GM06990 (cell line): ENCODE measurements at regions not wholly inside any gene's neighbourhood (a gene's known extent, or its start where the extent isn't known, plus 50 kb on each side); places are given as distances from the start of the nearest gene placed in this dataset.

Source experiments
- DNase-seq: peaks from one replicate; pipeline ENCODE4 v3.0.0-alpha.2; 2011; ENCODE audit not compliant: insufficient read length; ENCODE audit errors: extremely low read depth
- H3K27me3 ChIP-seq: replicated peaks from 2 replicates; pipeline ENCODE4 v1.6.0; 2011; ENCODE audit warnings: low read length; ENCODE audit not compliant: control insufficient read depth, insufficient read depth
- H3K36me3 ChIP-seq: 2 replicates; pipeline ENCODE4 v1.5.1; 2011; ENCODE audit warnings: low read length; ENCODE audit not compliant: control insufficient read depth, insufficient read depth
- H3K4me3 ChIP-seq: replicated peaks from 2 replicates; pipeline ENCODE4 v1.5.1; 2011; ENCODE audit warnings: low read depth, mild to moderate bottlenecking, control low read depth, low read length
- TF ChIP-seq, protein P1 (sequence below): IDR thresholded peaks from 2 replicates; pipeline ENCODE4 v1.5.1; 2011; ENCODE audit warnings: low read length, control low read depth, mild to moderate bottlenecking, inconsistent platforms; ENCODE audit not compliant: insufficient read depth, poor library complexity, severe bottlenecking

DNA sequence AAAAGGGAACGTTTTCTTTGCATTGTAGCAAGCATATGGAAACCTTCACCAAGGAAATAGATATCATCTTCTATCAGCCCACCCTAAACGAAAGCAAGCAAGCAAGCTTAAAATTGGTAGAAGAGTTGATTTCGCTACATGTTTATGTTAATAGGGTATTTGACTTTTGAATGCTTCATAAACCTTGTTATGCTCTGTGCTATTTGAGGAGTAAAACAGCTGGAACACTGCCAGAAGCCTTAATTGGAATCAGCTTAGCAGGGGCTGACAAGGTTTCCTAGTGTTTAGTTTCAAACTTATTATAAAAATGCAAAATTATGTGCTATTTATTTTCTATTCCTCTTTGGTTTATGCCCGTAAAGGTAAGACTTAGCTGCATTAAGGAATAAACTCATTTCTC lies 70.6 kb upstream of the LINC00305 start:
- DNase-seq, result no peak
- Histone ChIP-seq H3K36me3 (no peaks in the 10 kb centered on the region), H3K4me3 (no peak overlapping the region), H3K27me3 (no peaks in the 10 kb centered on the region)
- TF ChIP-seq, protein P1, sequence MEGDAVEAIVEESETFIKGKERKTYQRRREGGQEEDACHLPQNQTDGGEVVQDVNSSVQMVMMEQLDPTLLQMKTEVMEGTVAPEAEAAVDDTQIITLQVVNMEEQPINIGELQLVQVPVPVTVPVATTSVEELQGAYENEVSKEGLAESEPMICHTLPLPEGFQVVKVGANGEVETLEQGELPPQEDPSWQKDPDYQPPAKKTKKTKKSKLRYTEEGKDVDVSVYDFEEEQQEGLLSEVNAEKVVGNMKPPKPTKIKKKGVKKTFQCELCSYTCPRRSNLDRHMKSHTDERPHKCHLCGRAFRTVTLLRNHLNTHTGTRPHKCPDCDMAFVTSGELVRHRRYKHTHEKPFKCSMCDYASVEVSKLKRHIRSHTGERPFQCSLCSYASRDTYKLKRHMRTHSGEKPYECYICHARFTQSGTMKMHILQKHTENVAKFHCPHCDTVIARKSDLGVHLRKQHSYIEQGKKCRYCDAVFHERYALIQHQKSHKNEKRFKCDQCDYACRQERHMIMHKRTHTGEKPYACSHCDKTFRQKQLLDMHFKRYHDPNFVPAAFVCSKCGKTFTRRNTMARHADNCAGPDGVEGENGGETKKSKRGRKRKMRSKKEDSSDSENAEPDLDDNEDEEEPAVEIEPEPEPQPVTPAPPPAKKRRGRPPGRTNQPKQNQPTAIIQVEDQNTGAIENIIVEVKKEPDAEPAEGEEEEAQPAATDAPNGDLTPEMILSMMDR, result no peak

- H3K4me3 ChIP-seq, result no peak overlapping the region
- H3K27me3 ChIP-seq, result no peaks in the 10 kb centered on the region
- no peaks in the 10 kb centered on the region for H3K36me3 ChIP-seq
- TF ChIP-seq, protein P1, result no peak
- no peak for DNase-seq
These were observed 61.6 kb upstream of the LINC00305 start for GRCh38 chr18:64210401-64210949.

DNA sequence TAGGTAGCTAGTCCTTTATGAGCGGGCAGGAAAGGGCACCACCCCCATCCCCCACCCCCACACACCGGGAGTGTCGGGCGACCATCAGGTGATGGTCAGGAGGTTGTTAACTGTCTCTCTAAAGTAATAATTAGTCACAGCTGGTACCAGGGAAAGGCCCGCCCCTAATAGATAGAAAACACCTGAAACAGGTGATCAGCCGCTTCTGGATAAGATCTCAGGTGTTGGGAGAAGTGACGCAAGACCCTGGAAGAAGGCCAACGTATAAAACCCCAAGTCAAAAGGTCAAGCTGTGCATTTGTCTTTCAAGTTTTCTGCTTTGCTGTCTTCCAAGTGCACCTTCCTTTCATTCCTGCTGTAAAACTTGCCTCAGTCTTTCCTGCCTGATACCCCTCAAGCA lies 59.6 kb upstream of the LINC00305 start:
- Histone ChIP-seq H3K27me3 (no peaks in the 10 kb centered on the region), H3K4me3 (no peak overlapping the region), H3K36me3 (no peaks in the 10 kb centered on the region)
- DNase-seq, result no peak
- TF ChIP-seq, protein P1, result no peak

DNA sequence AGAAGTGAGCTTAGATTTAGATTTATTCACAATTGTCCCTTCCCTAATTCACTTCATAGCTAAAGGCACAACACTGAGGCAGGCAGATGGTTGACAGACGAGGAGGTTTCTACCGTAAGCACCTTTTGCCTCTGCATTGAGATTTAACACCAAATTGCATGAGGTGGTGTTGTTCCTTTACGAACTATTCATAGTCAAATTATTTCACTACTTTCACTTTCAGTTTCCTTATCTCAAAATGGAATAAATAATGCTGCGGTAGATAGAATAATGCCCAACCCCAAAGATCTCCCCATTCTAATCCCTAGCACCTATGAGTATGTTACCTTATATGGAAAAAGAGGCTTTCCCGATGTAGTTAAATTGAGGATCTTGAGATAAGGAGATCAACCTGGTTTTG lies 58.9 kb upstream of the LINC00305 start:
- TF ChIP-seq, protein P1, result no peak
- no peak overlapping the region for H3K4me3 ChIP-seq
- no peaks in the 10 kb centered on the region for H3K27me3 ChIP-seq
- no peaks in the 10 kb centered on the region for H3K36me3 ChIP-seq
- DNase-seq, result no peak

GRCh38 chr18:64203295-64203694 lies 54.4 kb upstream of the LINC00305 start:
- TF ChIP-seq, protein P1, result no peak
- no peak for DNase-seq
- Histone ChIP-seq H3K27me3 (no peaks in the 10 kb centered on the region), H3K36me3 (no peaks in the 10 kb centered on the region), H3K4me3 (no peak overlapping the region)

DNA sequence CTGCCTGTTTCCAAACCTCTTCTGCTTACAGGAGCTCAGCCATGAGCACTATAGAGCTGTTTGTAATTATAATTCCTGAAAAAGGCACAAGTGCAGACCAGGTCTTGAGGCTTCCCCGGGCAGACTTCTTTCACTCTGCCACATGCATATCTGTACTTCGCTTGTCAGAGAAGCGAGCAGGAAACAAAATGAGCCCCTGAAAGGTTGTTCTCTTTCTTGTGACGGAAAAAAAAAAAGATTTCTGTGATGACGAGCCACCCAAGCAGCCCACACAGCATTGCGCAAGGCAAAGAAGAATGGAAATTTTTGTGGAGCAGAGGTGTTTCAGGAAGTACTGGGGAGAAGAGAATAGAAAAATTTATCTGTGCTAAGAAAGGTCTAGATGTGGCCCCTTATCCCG lies 54.0 kb upstream of the LINC00305 start:
- no peak for DNase-seq
- Histone ChIP-seq H3K36me3 (no peaks in the 10 kb centered on the region), H3K4me3 (no peak overlapping the region), H3K27me3 (no peaks in the 10 kb centered on the region)
- TF ChIP-seq, protein P1, result no peak
